Erythroblast (primary cell): ENCODE measurements at regions not wholly inside any gene's neighbourhood (a gene's known extent, or its start where the extent isn't known, plus 50 kb on each side); places are given as distances from the start of the nearest gene placed in this dataset.
"Not testable (repeated sequence)": the region's sequence is repeated elsewhere in the genome, so short reads cannot be mapped to it uniquely, and the experiment has no call there.

Experiments used
- GATA1 ChIP-seq: IDR thresholded peaks from 2 replicates; pipeline ENCODE4 v1.6.1; 2011; ENCODE audit warnings: low read depth, mild to moderate bottlenecking, control low read depth, low read length, moderate library complexity
- POLR2A ChIP-seq: IDR thresholded peaks from 2 replicates; pipeline ENCODE4 v1.6.1; 2011; ENCODE audit warnings: mild to moderate bottlenecking, low read length

GRCh38 chr2:167814482-167814880, 432.9 kb downstream of the STK39 start:
- TF ChIP-seq POLR2A, GATA1: not testable (repeated sequence)
